Erythroblast (primary cell): ENCODE measurements at regions not wholly inside any gene's neighbourhood (a gene's known extent, or its start where the extent isn't known, plus 50 kb on each side); places are given as distances from the start of the nearest gene placed in this dataset.

ENCODE experiments used
- GATA1 ChIP-seq: IDR thresholded peaks from 2 replicates; pipeline ENCODE4 v1.6.1; 2011; ENCODE audit warnings: low read depth, mild to moderate bottlenecking, control low read depth, low read length, moderate library complexity
- POLR2A ChIP-seq: IDR thresholded peaks from 2 replicates; pipeline ENCODE4 v1.6.1; 2011; ENCODE audit warnings: mild to moderate bottlenecking, low read length

DNA sequence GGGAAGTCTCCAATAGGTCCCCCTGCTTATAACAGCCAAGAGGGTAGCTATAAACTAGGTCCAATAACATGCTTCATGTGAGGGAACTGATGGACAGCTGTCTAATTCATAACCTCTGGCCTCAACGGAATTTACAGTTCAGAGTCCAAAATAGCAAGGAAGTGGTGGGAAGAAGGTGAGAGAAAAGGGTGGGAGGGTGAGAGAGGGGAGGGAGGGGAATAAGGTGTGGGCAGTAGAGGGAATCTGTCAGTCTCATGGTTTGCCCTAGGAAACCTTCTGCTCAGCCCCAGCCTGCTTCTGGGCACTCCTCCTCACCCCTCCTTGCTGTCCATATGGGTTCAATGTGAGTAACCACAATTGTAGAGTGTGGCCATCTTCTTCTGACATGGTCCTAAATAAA, 133.4 kb upstream of the ADO start:
- TF ChIP-seq POLR2A, result no peak
- TF ChIP-seq GATA1, result no peak
